GM13976 (cell line): ENCODE measurements at regions not wholly inside any gene's neighbourhood (a gene's known extent, or its start where the extent isn't known, plus 50 kb on each side); places are given as distances from the start of the nearest gene placed in this dataset.

Experiments
- DNase-seq: peaks from one replicate; pipeline ENCODE4 v3.0.0; 2012; ENCODE audit warnings: low spot score
- in situ Hi-C: fragments of 300-500 bp; cut with MboI; formaldehyde crosslinking; loops from one replicate; pipeline ENCODE4 v1.12.0; 2022; ENCODE audit warnings: low sequenced_read_pairs, mixed read lengths, inconsistent platforms; ENCODE audit not compliant: unreplicated experiment
- TF ChIP-seq, protein P1 (sequence below): IDR thresholded peaks from 2 replicates; pipeline ENCODE4 v1.5.1; 2012; ENCODE audit warnings: borderline replicate concordance, mild to moderate bottlenecking; ENCODE audit not compliant: insufficient read depth; ENCODE audit errors: extremely low read depth, missing control alignments, control extremely low read depth

DNA sequence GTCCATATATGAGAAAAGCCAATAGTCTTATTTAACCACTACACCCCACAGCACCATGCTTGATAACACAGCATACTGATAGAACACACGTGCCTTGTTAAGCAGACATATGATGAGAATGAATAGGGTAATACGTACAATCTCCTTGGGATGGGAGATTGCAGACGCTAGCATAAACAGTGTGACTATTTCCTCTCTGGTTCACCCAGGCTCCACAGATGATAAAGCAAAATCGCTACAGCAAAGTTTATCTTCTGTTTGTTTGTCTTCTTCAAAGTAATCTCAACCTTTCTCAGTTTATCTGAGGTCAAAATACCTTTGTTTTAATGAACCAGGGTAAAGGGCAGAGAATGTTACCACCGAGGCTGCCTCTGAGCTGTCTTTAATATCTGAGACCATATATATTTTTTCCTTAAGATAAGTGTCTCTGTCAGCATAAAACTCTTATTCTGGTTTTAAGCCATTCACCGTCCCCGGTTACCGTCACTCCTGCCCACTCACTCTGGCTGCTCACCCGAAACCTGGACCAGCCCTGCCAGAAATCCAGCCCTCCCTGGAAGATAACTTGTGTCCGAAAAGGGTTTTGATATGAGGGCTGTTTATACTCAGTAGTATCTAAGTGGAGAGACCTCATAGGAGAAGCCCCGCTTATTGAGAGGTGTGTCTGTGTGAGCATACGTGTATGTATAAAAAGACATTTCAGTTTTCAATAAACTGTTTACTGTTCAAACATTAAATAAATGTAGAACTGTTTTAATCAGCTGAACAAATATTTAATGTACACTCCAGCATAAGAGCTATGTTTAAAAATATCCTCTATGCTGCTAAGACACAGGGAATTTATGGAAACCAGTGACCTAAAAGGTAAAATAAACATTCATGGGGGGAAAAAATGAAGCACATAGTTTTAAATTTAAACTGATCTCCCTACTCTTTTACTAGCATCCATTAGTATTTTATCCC lies 465.4 kb downstream of the RASEF start:
- TF ChIP-seq, protein P1, sequence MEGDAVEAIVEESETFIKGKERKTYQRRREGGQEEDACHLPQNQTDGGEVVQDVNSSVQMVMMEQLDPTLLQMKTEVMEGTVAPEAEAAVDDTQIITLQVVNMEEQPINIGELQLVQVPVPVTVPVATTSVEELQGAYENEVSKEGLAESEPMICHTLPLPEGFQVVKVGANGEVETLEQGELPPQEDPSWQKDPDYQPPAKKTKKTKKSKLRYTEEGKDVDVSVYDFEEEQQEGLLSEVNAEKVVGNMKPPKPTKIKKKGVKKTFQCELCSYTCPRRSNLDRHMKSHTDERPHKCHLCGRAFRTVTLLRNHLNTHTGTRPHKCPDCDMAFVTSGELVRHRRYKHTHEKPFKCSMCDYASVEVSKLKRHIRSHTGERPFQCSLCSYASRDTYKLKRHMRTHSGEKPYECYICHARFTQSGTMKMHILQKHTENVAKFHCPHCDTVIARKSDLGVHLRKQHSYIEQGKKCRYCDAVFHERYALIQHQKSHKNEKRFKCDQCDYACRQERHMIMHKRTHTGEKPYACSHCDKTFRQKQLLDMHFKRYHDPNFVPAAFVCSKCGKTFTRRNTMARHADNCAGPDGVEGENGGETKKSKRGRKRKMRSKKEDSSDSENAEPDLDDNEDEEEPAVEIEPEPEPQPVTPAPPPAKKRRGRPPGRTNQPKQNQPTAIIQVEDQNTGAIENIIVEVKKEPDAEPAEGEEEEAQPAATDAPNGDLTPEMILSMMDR: no peak
- no peak for DNase-seq
- in situ Hi-C loops: no loop called here

DNA sequence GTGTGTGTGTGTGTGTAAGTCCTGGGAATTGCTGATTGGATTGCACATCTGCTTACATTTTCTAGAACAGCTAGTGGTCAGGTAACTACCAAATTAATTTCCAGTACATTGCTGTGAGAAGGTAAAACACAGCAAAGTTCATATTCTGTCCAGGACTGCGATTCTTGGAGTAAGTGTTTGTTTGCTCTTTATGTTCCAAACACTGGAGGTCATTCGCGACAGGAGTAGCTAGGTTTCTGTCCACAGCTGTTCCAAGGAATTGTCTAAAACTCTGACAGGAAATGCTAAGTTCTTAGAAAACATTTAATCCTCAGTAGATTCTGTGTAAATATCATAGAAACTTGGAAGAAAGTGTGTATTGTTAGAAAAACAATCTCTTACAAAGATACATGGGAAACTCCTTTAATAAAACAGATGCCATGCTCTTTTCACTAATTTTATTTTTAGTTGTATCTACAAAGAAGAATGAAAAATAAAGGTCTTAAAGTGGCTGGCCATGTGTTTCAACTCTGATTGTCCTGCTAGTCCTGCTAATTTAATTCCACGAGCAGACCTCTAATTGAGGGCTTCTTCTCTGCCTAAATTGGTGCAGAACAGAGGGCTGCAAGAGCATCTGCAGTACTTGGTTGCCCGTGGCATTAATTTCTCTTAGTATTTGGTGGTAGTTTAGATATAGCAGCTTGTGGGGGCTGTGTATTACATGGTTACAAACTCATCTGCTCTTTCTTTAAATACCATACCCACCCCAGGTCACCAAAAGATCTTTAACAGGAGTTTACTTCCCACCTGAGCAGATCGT lies 464.5 kb downstream of the RASEF start:
- in situ Hi-C loops: no loop called here
- no peak for DNase-seq
- TF ChIP-seq, protein P1: no peak

- in situ Hi-C loops: no loop called here
- TF ChIP-seq, protein P1: no peak
- no peak for DNase-seq
These were observed 463.5 kb downstream of the RASEF start for GRCh38 chr9:82599336-82599949.

DNA sequence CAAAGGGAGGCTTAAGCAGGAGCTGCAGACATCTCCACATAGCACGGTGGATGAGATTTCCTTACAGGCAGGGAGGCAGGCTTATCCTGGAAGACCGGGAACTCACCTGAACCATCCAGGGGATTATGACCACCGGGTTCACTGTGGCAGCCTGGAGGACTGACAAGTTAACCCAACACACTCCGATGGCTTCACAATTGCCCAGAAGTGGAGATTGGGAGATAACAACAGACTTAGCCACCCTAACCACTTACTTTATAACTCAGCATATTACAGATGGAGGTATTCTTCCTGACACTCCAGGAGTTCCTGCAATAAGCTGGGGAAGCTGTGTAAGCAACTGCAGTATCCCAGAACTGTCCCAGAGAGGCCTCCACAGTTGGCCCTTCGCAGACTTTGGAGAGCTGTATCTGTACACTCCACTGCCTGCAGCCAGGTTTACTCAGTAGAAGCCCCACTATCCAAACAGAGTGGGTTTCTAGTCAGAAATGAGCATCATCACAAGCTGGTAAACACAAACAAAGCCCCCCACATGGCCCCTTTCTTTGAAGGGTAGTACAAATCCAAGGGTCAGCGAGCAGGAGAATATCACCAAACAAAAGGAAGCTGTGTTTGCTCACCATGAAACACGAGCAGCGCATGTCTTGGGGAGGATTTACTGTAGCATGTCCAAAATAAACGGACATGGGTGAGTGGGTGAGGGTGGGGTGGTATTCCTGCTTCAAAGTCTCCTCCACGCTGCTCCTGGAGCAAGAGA lies 462.2 kb downstream of the RASEF start:
- DNase-seq: no peak
- in situ Hi-C loops: no loop called here

GRCh38 chr9:82601293-82601771 lies 461.6 kb downstream of the RASEF start:
- TF ChIP-seq, protein P1: no peak
- DNase-seq: no peak
- in situ Hi-C loops: no loop called here

More for the DNA sequence above, 462.2 kb downstream of the RASEF start:
- TF ChIP-seq, protein P1: no peak
